NCI-H1092 (cell line): ENCODE measurements at regions not wholly inside any gene's neighbourhood (a gene's known extent, or its start where the extent isn't known, plus 50 kb on each side); places are given as distances from the start of the nearest gene placed in this dataset.
"Not testable (repeated sequence)": the region's sequence is repeated elsewhere in the genome, so short reads cannot be mapped to it uniquely, and the experiment has no call there.

Experiments used
- DNase-seq: peaks from one replicate; lab custom pipeline; 2025; lab: John Stamatoyannopoulos, UW

DNA sequence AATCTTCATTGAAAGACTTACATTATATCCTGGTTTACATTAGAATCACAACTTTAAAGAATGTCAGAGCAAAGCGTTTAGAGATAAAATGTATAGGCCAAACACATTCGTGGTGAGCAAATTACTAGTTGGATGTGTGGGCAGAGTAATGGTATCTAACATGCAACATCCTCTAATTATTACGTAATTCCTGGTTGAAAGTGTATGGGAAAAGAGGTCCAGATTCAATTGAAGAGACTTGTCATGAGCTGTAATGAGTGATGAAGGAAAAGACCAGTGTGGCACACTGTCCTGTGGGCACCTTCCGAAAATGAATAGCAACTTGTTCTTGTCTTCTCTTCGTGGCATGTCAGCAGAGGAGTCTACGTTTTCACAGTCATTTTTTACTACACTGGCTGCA, 192.8 kb downstream of the LRIG3 start:
- DNase-seq, result no peak

- DNase-seq, result no peak
Measured at GRCh38 chr12:58728397-58728796, 191.9 kb downstream of the LRIG3 start.

DNA sequence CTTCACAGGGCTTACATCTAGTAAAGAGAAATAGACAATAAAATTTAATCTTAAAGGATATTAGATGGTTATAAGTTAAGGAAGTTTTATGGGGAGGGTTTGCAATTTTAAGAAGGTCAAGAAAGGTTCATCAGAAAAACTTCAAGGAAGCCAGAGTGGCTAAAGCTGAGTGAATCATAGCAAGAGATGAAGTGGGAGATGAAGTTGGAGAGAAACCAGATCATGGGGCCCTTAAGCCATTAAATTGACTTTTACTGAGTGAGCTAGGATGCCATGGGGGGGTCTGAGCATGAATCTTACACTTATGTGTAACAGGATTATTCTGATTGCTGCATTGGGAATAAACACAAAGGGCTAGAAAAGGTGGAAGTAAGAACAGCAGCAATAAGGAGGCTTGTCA, 189.2 kb downstream of the LRIG3 start:
- no peak for DNase-seq

DNA sequence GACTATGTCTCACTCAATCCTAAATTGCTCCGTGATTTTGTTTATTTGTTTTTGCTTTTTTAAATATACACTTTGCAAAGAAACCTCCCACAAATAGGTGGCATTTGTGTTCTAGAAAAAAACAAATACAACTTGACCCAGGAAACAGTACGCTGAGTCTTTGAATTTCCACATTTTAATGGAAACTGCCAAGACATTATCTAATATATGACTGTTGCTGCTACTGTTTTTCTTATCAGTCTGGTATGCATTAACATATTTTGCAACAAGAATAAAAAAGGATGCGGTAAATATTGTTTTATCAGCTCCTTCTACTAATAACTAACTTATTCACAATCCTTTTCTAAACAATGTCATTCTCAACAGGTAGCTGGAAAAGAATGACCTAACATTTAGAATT, 187.4 kb downstream of the LRIG3 start:
- DNase-seq, result no peak

GRCh38 chr12:58741226-58741625, 179.1 kb downstream of the LRIG3 start:
- DNase-seq, result no peak

- DNase-seq, result no peak
Measured at GRCh38 chr12:58745348-58746125, 174.8 kb downstream of the LRIG3 start.

GRCh38 chr12:58747533-58747932, 172.8 kb downstream of the LRIG3 start:
- DNase-seq, result no peak

GRCh38 chr12:58750484-58750883, 169.8 kb downstream of the LRIG3 start:
- DNase-seq, result no peak

DNA sequence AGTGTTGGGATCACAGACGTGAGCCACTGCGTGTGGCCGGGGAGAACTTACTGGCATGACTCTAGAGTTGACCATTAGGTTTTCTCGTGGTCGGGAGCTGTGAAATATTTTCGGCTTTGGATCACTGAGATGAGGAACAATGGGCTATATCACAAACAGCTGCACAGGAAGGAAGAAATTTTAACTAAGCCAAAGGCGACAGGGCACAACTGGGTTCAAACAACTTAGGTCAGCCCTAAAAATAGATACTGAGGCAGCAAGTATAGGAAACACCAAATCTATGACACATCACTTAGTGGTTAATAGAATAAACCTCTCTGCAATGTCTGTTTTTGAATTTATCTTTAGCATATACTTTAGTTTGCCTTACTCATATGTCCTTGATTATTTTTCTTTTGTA, 162.9 kb downstream of the LRIG3 start:
- no peak for DNase-seq

DNA sequence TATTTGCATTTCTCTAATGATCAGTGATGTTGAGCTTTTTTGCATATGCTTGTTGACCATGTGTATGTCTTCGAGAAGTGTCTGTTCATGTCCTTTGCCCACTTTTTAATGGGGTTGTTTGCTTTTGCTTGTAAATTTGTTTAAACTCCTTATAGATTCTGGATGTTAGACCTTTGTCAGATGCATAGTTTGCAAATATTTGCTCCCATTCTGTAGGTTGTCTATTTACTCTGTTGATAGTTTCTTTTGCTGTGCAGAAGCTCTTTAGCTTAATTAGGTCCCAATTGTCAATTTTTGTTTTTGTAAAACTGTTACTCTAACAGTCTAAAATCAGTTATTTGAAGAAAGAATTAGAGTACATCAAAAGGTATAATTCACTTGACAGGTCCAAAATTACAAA, 160.6 kb downstream of the LRIG3 start:
- not testable (repeated sequence) for DNase-seq

- DNase-seq, result no peak
Measured at GRCh38 chr12:58761308-58761707, 159.0 kb downstream of the LRIG3 start.

DNA sequence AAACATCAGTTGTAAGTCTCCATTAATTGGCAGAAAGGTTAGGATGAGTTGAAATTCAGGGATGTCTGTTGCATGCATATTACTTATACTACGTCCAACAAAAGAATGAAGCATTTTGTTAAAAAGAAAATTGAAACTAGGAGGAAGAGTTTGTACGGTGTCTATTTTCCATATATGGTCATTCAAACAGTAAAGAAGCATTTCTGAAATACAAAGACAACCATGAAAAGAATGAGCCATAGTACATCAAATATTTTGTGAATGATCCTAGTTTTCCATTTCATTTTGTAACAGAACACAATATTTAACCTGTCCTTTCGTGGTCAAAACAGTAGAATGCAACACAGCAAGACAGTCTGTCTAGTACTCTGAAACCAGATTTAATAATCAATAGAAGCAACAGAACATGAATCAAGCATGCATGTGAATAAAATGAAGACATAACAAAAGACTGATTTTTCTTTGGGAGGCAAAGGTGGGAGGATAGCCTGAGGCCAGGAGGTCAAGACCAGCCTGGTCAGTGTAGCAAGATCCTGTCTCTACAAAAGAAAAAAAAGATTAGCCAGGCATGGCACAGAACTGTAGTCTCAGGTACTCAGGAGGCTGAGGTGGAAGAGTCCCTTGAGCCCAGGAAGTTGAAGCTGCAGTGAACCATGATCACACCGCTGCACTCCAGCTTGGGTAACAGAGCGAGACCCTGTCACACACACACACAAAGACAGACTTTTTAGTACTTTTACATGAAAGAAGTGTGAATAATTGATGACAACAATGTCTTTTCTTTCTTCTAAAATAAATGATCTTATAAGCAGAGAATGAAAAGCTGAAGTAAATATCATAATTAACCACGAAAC, 156.0 kb downstream of the LRIG3 start:
- no peak for DNase-seq

DNA sequence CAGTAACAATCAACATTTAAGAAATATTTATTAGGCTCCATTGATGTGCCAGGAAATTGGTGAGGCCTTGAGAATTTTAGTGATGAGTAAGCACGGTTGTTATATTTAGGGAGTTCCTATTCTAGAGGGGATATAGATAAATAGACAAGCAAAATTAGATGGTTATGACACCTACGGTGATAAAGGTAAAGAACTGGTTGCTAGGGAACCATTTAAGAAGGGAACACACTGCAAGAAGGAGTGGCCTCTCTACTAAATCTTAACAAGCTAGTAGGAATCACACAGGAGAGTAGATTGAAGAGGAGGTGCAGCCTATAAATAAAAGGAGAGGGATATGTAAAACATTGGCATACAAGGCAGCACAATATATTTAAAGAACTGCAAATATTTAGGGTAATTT, 155.2 kb downstream of the LRIG3 start:
- DNase-seq, result no peak

DNA sequence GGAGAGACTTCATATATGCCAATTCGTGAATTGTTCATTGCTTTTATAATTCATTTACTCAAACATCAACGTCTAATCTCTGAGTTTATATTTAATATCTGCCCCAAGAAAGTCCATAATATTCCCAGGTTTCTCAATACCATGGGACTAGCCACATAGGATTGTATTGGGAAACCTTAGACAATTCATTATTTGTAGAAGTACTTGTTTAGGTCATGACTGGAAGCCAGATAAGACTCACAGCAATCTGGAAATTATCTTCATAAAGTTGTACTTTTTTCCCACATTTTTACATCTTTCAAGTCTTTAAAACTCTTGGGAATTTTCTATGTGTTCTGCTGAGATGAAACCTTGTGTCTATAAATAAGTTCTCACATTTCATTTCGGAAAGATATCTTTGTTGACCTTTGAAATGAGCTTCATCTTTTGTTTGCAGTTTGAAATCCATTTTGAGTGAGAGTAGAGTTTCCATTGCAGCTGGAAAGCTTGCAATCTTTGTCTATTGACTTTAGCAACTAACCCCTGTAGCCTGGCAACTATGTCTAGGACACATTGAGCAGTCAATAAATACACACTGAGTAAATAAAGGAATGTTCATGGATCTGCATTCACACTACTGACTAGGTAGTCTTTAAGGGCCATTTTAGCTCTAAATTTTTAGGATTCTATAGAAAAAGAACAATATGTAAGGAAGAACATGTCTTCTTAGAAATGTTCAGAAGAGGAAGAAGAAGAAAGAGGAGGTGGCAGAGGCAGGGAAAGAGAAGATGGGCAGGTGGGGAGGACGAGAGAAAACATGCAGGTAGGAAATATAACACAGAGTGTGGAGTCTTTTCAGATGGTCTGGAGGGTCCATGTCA, 154.4 kb downstream of the LRIG3 start:
- DNase-seq, result peak; percentile 28

- no peak for DNase-seq
Measured at GRCh38 chr12:58766513-58766870, 153.8 kb downstream of the LRIG3 start.

- DNase-seq, result no peak
Measured at GRCh38 chr12:58767496-58767895, 152.8 kb downstream of the LRIG3 start.

GRCh38 chr12:58773986-58774385, 146.3 kb downstream of the LRIG3 start:
- DNase-seq, result no peak

DNA sequence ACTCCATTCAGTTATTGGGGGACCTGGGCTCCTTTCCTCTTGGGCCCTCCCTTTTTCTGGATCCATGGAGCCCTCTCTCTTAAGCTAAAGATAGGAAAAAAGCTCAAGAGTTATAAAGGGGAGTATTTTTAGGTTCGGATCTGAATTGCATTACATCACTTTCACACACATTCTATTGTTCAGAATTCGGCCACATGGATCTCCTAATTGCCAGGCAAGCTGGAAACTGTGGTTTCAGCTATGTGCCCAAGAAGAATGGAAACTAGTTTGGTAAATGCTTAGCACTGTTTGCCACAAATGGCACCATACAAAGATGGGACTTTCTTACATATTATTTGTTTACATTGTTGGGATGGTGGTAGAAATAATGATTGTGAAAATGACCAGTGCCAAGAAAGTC, 145.6 kb downstream of the LRIG3 start:
- no peak for DNase-seq

DNA sequence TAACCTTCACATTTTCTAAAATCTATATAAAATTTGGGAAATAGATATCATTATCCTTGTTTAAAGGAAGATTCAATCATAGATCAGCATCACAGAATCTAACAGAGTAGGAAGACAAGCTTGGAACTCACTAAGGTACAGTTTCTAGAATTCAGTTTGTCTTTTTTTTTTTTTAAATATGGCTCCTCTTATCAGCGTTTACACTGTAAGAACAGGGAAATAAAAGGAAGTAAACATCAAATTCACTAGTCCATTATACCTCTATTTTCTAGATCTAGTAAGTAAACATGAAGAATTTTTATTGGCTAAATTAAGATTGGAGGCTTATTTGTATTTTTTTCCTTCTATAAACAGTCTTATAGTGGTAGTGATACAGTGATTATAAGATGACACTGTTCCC, 144.9 kb downstream of the LRIG3 start:
- DNase-seq, result no peak

- DNase-seq, result no peak
Measured at GRCh38 chr12:58776144-58776543, 144.2 kb downstream of the LRIG3 start.

DNA sequence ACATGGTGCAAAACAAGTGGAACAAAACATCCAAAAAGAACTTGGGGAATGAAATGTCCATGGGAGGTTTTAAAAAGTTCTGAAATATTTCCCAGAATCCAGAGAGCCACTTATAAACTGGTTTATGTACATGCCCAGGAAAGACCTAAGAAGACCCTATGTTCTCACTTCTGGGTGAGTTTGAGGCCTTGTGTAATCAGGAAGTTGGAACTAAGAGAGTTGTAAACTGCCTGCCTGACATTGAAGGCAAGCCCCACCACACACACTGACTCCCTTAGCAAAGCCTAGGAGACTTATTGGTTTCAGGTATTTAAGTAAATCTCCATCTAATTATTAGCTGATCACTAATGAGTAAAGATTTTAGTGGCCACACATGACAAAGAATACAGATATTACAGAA, 142.5 kb downstream of the LRIG3 start:
- no peak for DNase-seq

DNA sequence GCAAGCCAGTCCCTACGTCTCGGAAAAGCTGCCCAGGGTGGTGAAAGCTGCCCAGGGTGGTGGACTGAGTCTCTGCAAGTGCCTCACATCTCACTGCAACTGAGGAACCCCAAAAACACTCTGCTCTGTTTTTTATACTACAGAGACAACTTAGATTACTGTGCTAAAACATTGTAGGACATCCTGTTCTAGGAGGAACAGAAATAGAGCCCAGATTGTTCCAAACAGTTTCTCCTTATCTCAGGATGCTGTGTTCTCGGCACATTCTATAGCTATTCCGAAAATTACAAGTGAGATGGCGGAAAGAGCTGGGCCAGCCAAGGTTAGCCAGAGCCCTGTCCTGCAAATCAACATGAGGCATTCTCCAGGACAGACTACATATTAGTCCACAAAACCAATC, 138.7 kb downstream of the LRIG3 start:
- no peak for DNase-seq
